AG09319 (cell line): ENCODE measurements at regions not wholly inside any gene's neighbourhood (a gene's known extent, or its start where the extent isn't known, plus 50 kb on each side); places are given as distances from the start of the nearest gene placed in this dataset.
"Not testable (repeated sequence)": the region's sequence is repeated elsewhere in the genome, so short reads cannot be mapped to it uniquely, and the experiment has no call there.

Experiments used
- DNase-seq: peaks from one replicate; pipeline ENCODE4 v3.0.0-alpha.2; 2010; ENCODE audit warnings: low read depth; ENCODE audit errors: extremely low read depth
- CTCF ChIP-seq: IDR thresholded peaks from 2 replicates; pipeline ENCODE4 v1.5.1; 2011; ENCODE audit warnings: low read depth, mild to moderate bottlenecking, inconsistent platforms, low read length, moderate library complexity

- no peak for TF ChIP-seq CTCF
- no peak for DNase-seq
Measured at GRCh38 chr3:154642145-154642544, 212.2 kb upstream of the GPR149 start.

- no peak for TF ChIP-seq CTCF
Measured at GRCh38 chr3:154625756-154626155, 195.8 kb upstream of the GPR149 start.

GRCh38 chr3:154619621-154620020, 189.6 kb upstream of the GPR149 start:
- DNase-seq, result not testable (repeated sequence)

More at GRCh38 chr3:154625756-154626155, 195.8 kb upstream of the GPR149 start:
- DNase-seq, result no peak

- DNase-seq, result no peak
- no peak for TF ChIP-seq CTCF
Measured at GRCh38 chr3:154616298-154616697, 186.3 kb upstream of the GPR149 start.

GRCh38 chr3:154615471-154615870, 185.5 kb upstream of the GPR149 start:
- no peak for DNase-seq

GRCh38 chr3:154614601-154615000, 184.6 kb upstream of the GPR149 start:
- no peak for TF ChIP-seq CTCF
- DNase-seq, result no peak

More at GRCh38 chr3:154615471-154615870, 185.5 kb upstream of the GPR149 start:
- no peak for TF ChIP-seq CTCF

- no peak for TF ChIP-seq CTCF
- DNase-seq, result no peak
Measured at GRCh38 chr3:154614078-154614477, 184.1 kb upstream of the GPR149 start.

- DNase-seq, result no peak
- TF ChIP-seq CTCF, result no peak
Measured at GRCh38 chr3:154602241-154602640, 172.3 kb upstream of the GPR149 start.
